ENCODE measurements at regions not wholly inside any gene's neighbourhood (a gene's known extent, or its start where the extent isn't known, plus 50 kb on each side); places are given as distances from the start of the nearest gene placed in this dataset.

GRCh38 chr2:139918982-139919381 is 1138.8 kb upstream of the NXPH2 start:
- no peak overlapping the region for H2BK15ac ChIP-seq (ENCODE audit: low read depth, low read length)

More at GRCh38 chr2:139918982-139919381, 1138.8 kb upstream of the NXPH2 start:
- no peak overlapping the region for H2AFZ ChIP-seq (ENCODE audit: low read length)
- H4K20me1 ChIP-seq (ENCODE audit: control insufficient read depth, insufficient read depth, insufficient read length) = no peaks in the 10 kb centered on the region
- H3K27ac Mint-ChIP-seq = no peak overlapping the region
- no peak overlapping the region for H3K56ac ChIP-seq (ENCODE audit: insufficient read length, low read depth, low read length)
- no peak for TF ChIP-seq CTCF (conservative IDR thresholded peaks at IDR 0.05)
- H3K23ac ChIP-seq (ENCODE audit: insufficient read length, low read depth, low read length) = no peak overlapping the region
- no peaks in the 10 kb centered on the region for H3K79me2 ChIP-seq (ENCODE audit: insufficient read depth, low read length)
- no peak overlapping the region for H2BK120ac ChIP-seq (ENCODE audit: low read depth, low read length, poor library complexity, severe bottlenecking)
- no peak overlapping the region for H2BK5ac ChIP-seq (ENCODE audit: insufficient read length, low read length)
- no peak overlapping the region for H4K8ac ChIP-seq (replicated peaks; ENCODE audit: insufficient read length, low read depth, low read length)
- H3K14ac ChIP-seq (ENCODE audit: insufficient read depth, low read length) = no peak overlapping the region
- no peak overlapping the region for H3T11ph ChIP-seq (ENCODE audit: low read length)
- no peak overlapping the region for H3K4me2 ChIP-seq (ENCODE audit: insufficient read depth, insufficient read length, low read length)
- H4K5ac ChIP-seq (ENCODE audit: insufficient read length, low read depth, low read length) = no peak overlapping the region
- no peaks in the 10 kb centered on the region for H3K4me1 ChIP-seq (ENCODE audit: insufficient read depth, low read length)
- no peaks in the 10 kb centered on the region for H3K79me1 ChIP-seq (ENCODE audit: insufficient read depth, low read depth, low read length, poor library complexity, severe bottlenecking)
- no peaks in the 10 kb centered on the region for H3K27me3 Mint-ChIP-seq (ENCODE audit: low read depth)
- no peak overlapping the region for H2BK20ac ChIP-seq (ENCODE audit: low read depth, low read length, poor library complexity, severe bottlenecking)
- H2AK5ac ChIP-seq (ENCODE audit: insufficient read length, low read length) = no peak overlapping the region
- H3K23me2 ChIP-seq (ENCODE audit: insufficient read length, low read depth, low read length, poor library complexity, severe bottlenecking) = no peaks in the 10 kb centered on the region
- H3K9me3 ChIP-seq (ENCODE audit: control insufficient read depth, low read depth, low read length) = no peaks in the 10 kb centered on the region
- H3K27me3 ChIP-seq (ENCODE audit: insufficient read depth, low read length) = no peaks in the 10 kb centered on the region
- H3K9me3 Mint-ChIP-seq = no peaks in the 10 kb centered on the region
- WGBS (ENCODE audit: extremely low coverage, insufficient read length, low lambda C conversion rate) = no CpG with 5 or more reads among the region's 3 CpGs
- H3K27ac ChIP-seq (ENCODE audit: insufficient read length, low read depth, low read length) = no peak overlapping the region
- no peak overlapping the region for H3K18ac ChIP-seq (ENCODE audit: insufficient read length, low read depth, low read length)
- H3K9ac ChIP-seq (ENCODE audit: extremely low read depth, insufficient read length, low read length) = no peak overlapping the region
- DNase-seq = no peak
- no peak overlapping the region for H4K91ac ChIP-seq (ENCODE audit: insufficient read length, low read depth, low read length)
- peaks cover 5 to 6% of the 10 kb centered on the region in 2 experiments; a peak in 3 of 4 replicates for H3K4me1 Mint-ChIP-seq
- no peak overlapping the region for H2BK12ac ChIP-seq (ENCODE audit: insufficient read length, low read depth, low read length)
- no peaks in the 10 kb centered on the region for H3K36me3 Mint-ChIP-seq (ENCODE audit: insufficient read depth in 1 of 3, low read depth in 3 of 3)
- H3K4ac ChIP-seq (ENCODE audit: low read depth, low read length) = no peak overlapping the region
- H3K4me3 Mint-ChIP-seq = no peak overlapping the region
